Memory B cell (primary cell): ENCODE measurements at regions not wholly inside any gene's neighbourhood (a gene's known extent, or its start where the extent isn't known, plus 50 kb on each side); places are given as distances from the start of the nearest gene placed in this dataset.

ENCODE experiments used
- ATAC-seq: fragments of 150-1000 bp; cut with Tn5 transposase; 2 replicates; pipeline ENCODE4 v1.10.0; 2021; ENCODE audit warnings: low read depth, mild to moderate bottlenecking, moderate library complexity
- DNase-seq, 2 donors: peaks; one replicate each; pipeline ENCODE4 v3.0.0; 2022; ENCODE audit warnings: low spot score in 2 of 2
- H3K27ac Mint-ChIP-seq: one replicate; pipeline ENCODE4 v1.8.0; 2022; ENCODE audit warnings: mild to moderate bottlenecking, moderate library complexity, mixed read lengths
- H3K27me3 Mint-ChIP-seq: one replicate; pipeline ENCODE4 v1.8.0; 2022; ENCODE audit warnings: mixed read lengths
- H3K36me3 Mint-ChIP-seq: one replicate; pipeline ENCODE4 v1.8.0; 2022; ENCODE audit warnings: mild to moderate bottlenecking, mixed read lengths
- H3K4me1 Mint-ChIP-seq: one replicate; pipeline ENCODE4 v1.8.0; 2022; ENCODE audit warnings: mixed read lengths
- H3K4me3 Mint-ChIP-seq: one replicate; pipeline ENCODE4 v1.8.0; 2022; ENCODE audit warnings: mild to moderate bottlenecking, moderate library complexity, mixed read lengths
- H3K9me3 Mint-ChIP-seq: one replicate; pipeline ENCODE4 v1.8.0; 2022; ENCODE audit warnings: mixed read lengths

GRCh38 chr13:44133626-44134025, 240.0 kb upstream of the SERP2 start:
- Mint-ChIP-seq H3K4me3 (no peak overlapping the region), H3K27me3 (peaks cover 10% of the 10 kb centered on the region), H3K36me3 (no peaks in the 10 kb centered on the region), H3K27ac (no peak overlapping the region), H3K4me1 (no peaks in the 10 kb centered on the region), H3K9me3 (no peaks in the 10 kb centered on the region)
- ATAC-seq, result no peak
- DNase-seq, result no peak

GRCh38 chr13:44135566-44135965, 238.1 kb upstream of the SERP2 start:
- DNase-seq (no peak), ATAC-seq (no peak)
- Mint-ChIP-seq H3K27ac (no peak overlapping the region), H3K4me1 (no peaks in the 10 kb centered on the region), H3K9me3 (no peaks in the 10 kb centered on the region), H3K27me3 (peaks cover 6% of the 10 kb centered on the region), H3K36me3 (no peaks in the 10 kb centered on the region), H3K4me3 (no peak overlapping the region)

GRCh38 chr13:44136696-44137268, 236.8 kb upstream of the SERP2 start:
- Mint-ChIP-seq H3K36me3 (no peaks in the 10 kb centered on the region), H3K4me1 (no peaks in the 10 kb centered on the region), H3K27ac (no peak overlapping the region), H3K9me3 (no peaks in the 10 kb centered on the region), H3K4me3 (no peak overlapping the region), H3K27me3 (peaks cover 3% of the 10 kb centered on the region)
- no peak for DNase-seq
- no peak for ATAC-seq

- ATAC-seq (no peak), DNase-seq (no peak)
- peaks cover 3% of the 10 kb centered on the region for H3K27me3 Mint-ChIP-seq
- H3K4me3 Mint-ChIP-seq, result no peak overlapping the region
- H3K27ac Mint-ChIP-seq, result no peak overlapping the region
- H3K4me1 Mint-ChIP-seq, result peaks cover 3% of the 10 kb centered on the region
- H3K9me3 Mint-ChIP-seq, result no peaks in the 10 kb centered on the region
- no peaks in the 10 kb centered on the region for H3K36me3 Mint-ChIP-seq
Observed at GRCh38 chr13:44137466-44137865, 236.2 kb upstream of the SERP2 start.

- H3K36me3 Mint-ChIP-seq, result no peaks in the 10 kb centered on the region
- H3K4me3 Mint-ChIP-seq, result no peak overlapping the region
- peaks cover 6% of the 10 kb centered on the region for H3K27me3 Mint-ChIP-seq
- no peak for ATAC-seq
- no peak for DNase-seq
- peaks cover under 1% of the 10 kb centered on the region for H3K9me3 Mint-ChIP-seq
- no peak overlapping the region for H3K27ac Mint-ChIP-seq
- H3K4me1 Mint-ChIP-seq, result peaks cover 4% of the 10 kb centered on the region
Observed at GRCh38 chr13:44140146-44140545, 233.5 kb upstream of the SERP2 start.

- Mint-ChIP-seq H3K9me3 (peaks cover 2% of the 10 kb centered on the region), H3K36me3 (no peaks in the 10 kb centered on the region), H3K27me3 (peaks cover 4% of the 10 kb centered on the region), H3K4me3 (peak overlapping the region; percentile 83), H3K27ac (peak overlapping the region; percentile 75), H3K4me1 (peaks cover 6% of the 10 kb centered on the region)
- ATAC-seq, result no peak
- DNase-seq, result no peak
Observed at GRCh38 chr13:44140888-44141724, 232.5 kb upstream of the SERP2 start.

- DNase-seq (peak; percentile 99 to 100), ATAC-seq (peak; percentile 97)
- Mint-ChIP-seq H3K27ac (peak overlapping the region; percentile 75), H3K9me3 (peaks cover 6% of the 10 kb centered on the region), H3K4me1 (peaks cover 13% of the 10 kb centered on the region), H3K4me3 (peak overlapping the region; percentile 90), H3K27me3 (peaks cover 8% of the 10 kb centered on the region), H3K36me3 (no peaks in the 10 kb centered on the region)
Observed at GRCh38 chr13:44141725-44142539, 231.7 kb upstream of the SERP2 start.

GRCh38 chr13:44142540-44142867, 231.1 kb upstream of the SERP2 start:
- no peak for ATAC-seq
- Mint-ChIP-seq H3K27me3 (peaks cover 8% of the 10 kb centered on the region), H3K9me3 (peaks cover 6% of the 10 kb centered on the region), H3K4me3 (peak overlapping the region; percentile 90), H3K27ac (peak overlapping the region; percentile 75), H3K4me1 (peaks cover 13% of the 10 kb centered on the region), H3K36me3 (no peaks in the 10 kb centered on the region)
- no peak for DNase-seq

GRCh38 chr13:44142941-44143665, 230.5 kb upstream of the SERP2 start:
- DNase-seq (no peak), ATAC-seq (no peak)
- Mint-ChIP-seq H3K27me3 (peaks cover 10% of the 10 kb centered on the region), H3K36me3 (no peaks in the 10 kb centered on the region), H3K4me1 (peaks cover 13% of the 10 kb centered on the region), H3K27ac (peak overlapping the region; percentile 75), H3K4me3 (no peak overlapping the region), H3K9me3 (peaks cover 6% of the 10 kb centered on the region)

GRCh38 chr13:44146138-44146537, 227.5 kb upstream of the SERP2 start:
- no peak for ATAC-seq
- peaks cover 10% of the 10 kb centered on the region for H3K27me3 Mint-ChIP-seq

GRCh38 chr13:44147233-44147632, 226.4 kb upstream of the SERP2 start:
- peaks cover 6% of the 10 kb centered on the region for H3K9me3 Mint-ChIP-seq
- DNase-seq (no peak), ATAC-seq (no peak)
- H3K27ac Mint-ChIP-seq, result no peak overlapping the region
- H3K4me3 Mint-ChIP-seq, result no peak overlapping the region
- peaks cover 12% of the 10 kb centered on the region for H3K4me1 Mint-ChIP-seq
- H3K36me3 Mint-ChIP-seq, result no peaks in the 10 kb centered on the region
- H3K27me3 Mint-ChIP-seq, result peaks cover 10% of the 10 kb centered on the region

More at GRCh38 chr13:44146138-44146537, 227.5 kb upstream of the SERP2 start:
- Mint-ChIP-seq H3K27ac (no peak overlapping the region), H3K36me3 (no peaks in the 10 kb centered on the region), H3K4me3 (no peak overlapping the region), H3K4me1 (peaks cover 13% of the 10 kb centered on the region), H3K9me3 (peaks cover 6% of the 10 kb centered on the region)
- DNase-seq, result no peak

- no peak for DNase-seq
- no peak for ATAC-seq
- Mint-ChIP-seq H3K4me1 (peaks cover 10% of the 10 kb centered on the region), H3K9me3 (peaks cover 6% of the 10 kb centered on the region), H3K27ac (no peak overlapping the region), H3K36me3 (no peaks in the 10 kb centered on the region), H3K4me3 (no peak overlapping the region), H3K27me3 (peaks cover 10% of the 10 kb centered on the region)
Observed at GRCh38 chr13:44147648-44148047, 226.0 kb upstream of the SERP2 start.

- no peak overlapping the region for H3K4me3 Mint-ChIP-seq
- ATAC-seq, result no peak
Observed at GRCh38 chr13:44148159-44148914, 225.3 kb upstream of the SERP2 start.

More at GRCh38 chr13:44148159-44148914, 225.3 kb upstream of the SERP2 start:
- no peak for DNase-seq
- H3K9me3 Mint-ChIP-seq, result peaks cover 6% of the 10 kb centered on the region
- H3K36me3 Mint-ChIP-seq, result no peaks in the 10 kb centered on the region
- H3K4me1 Mint-ChIP-seq, result peaks cover 10% of the 10 kb centered on the region
- no peak overlapping the region for H3K27ac Mint-ChIP-seq
- peaks cover 9% of the 10 kb centered on the region for H3K27me3 Mint-ChIP-seq
